Left forelimb (tissue), 1 donor: ENCODE measurements at regions not wholly inside any gene's neighbourhood (a gene's known extent, or its start where the extent isn't known, plus 50 kb on each side); places are given as distances from the start of the nearest gene placed in this dataset.

Experiments
- DNase-seq: peaks from one replicate; pipeline ENCODE4 v3.0.0-alpha.2; 2018; ENCODE audit warnings: low spot score

DNA sequence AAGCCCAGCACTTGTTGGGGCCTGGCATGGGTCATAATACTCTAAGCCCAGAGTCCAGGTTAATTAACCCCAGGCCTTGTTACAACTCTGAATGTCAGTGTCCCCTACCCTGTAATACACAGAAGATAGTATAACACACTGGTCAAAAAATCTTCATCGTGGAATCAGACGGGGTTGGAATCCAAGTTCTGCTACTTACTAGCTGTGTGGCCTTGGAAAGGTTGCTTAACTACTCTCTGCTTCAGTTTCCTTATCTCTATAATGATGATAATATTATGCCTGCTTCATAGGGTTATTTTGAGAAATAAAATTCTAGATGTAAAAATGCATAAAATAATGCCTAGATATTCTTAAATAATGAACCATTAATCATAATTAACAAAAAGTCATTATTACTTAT, 77.8 kb upstream of the CTTNBP2NL start:
- DNase-seq: peak; percentile 40

DNA sequence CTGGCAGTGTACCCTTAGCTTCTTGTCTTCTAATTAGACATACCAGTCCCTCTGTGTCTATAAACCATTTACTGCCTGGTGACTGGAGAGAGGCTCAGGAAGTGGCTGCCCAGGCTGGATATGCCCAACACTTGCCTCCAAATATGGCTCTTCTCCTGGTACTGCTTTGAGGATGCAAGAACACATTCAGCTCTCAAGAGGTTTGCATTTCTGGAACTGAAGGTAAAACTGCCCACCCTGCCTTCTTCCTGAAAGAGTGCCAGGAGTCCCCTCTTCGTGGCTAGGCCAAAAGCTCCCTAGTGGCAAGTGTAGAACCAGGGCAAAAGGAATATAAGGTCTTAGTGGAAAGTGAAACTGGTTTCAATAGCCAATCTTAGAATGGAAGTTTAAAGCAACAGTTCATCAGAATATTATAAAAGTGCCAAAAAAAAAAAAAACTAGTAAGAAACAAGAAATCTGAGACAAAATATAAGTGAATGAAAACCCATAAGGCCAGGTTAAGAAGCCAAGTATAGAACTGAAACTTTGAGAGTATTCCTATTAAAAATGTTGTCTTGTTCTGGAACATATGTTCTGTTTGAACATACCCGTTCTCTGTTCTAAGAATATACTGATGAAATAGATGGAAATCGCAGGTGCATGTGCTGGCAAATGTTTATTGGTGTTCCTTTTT, 77.2 kb upstream of the CTTNBP2NL start:
- peak; percentile 41 for DNase-seq

DNA sequence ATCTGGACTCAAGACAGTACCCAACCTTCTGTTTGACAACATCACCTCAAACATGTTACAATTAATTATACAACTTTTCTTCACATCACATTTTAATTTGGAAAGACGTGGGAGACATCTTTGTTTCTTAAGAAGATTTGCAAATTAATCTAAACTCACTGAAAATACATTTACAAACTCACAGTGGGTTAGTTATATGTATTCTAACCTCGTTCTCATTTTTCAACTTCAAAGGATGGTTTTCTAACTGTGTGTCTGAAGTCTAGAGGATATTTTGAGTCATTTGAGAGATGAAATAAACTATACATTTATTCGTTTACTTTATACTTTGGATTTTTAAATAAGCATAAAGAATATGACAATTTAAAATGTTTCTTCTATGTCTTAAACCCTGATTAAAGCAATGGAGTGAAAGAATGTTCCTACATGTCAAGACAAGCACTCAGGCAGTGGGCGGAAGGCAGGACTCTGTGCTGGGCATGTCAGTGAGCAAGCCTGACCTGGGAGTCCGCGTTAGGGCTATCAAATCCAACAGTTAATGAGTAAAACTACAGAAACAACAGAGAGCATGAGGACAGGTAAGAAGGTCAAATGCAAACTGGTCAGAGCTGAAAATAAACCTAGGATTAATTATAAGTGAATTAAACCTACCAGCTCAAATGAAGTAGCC, 76.5 kb upstream of the CTTNBP2NL start:
- DNase-seq: peak; percentile 49

DNA sequence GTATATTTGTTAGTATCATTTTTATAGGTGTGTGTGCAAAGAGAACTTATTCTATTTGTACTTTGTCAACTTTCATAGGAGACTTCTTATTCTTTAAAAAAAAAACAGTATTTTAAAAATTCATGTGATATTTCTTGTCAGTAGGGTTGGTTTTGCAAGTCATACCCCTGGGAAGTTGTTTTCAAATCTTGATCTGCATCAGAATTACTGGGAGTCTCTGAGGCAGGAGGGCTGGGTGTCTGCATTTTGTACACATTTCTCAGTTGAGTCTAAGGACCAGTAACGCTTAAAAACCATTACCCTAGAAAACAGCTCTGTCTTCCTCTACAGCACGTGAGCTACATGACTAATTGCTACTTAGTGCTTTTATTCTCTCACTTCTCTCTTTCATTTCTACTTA, 76.0 kb upstream of the CTTNBP2NL start:
- DNase-seq: no peak

DNA sequence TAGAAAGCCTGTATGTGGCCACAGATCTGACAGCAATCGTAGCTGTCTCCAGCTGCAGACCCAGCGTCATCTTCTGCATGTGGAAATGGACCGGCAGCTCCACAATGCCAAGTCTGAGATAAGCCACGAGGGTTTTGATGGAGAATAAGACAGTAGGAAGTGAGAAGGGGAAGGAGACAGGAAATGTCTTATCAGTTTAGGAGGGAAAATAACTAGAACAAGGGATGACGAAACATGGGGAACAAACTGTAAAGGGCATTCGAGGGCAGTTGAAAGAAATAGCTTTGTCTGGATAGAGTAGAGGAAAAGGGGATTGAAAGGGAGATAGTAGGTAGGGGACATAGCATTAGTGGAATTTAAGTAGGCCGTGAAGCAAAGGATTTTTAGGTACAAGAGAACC, 74.0 kb upstream of the CTTNBP2NL start:
- DNase-seq: peak; percentile 17

DNA sequence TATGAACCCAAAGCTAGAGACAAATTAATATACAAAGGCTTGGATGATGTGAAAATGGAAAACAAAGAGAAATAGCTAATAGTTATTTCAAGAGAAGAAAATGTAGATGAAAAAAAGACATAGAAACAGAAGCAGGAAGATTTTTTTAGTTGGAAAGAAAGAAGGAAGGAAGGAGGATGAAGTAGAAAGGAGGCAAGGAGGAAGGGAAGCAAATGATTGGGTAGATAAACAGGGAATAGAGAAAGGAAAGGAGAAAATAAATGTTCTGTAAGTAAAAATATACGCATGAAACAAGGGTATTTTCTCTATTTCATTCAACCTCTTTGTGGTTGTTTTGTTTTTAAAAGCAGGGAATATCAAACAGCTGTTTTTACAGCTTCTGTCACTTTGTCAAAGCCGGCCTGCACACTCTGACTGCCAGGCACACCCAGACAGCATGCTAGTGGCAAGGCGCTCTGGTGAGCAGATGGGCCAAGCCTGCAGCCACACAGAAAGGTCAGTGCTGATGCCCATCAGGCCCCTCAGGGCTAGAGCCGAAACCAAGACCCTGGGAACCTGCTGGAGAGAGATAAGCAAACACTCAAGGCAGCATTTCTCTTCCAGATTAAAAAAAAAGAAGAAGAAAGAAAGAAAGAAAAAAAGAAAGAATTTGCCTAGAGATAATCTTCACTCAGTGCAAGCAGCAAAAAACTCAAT, 72.9 kb upstream of the CTTNBP2NL start:
- peak; percentile 48 for DNase-seq

DNA sequence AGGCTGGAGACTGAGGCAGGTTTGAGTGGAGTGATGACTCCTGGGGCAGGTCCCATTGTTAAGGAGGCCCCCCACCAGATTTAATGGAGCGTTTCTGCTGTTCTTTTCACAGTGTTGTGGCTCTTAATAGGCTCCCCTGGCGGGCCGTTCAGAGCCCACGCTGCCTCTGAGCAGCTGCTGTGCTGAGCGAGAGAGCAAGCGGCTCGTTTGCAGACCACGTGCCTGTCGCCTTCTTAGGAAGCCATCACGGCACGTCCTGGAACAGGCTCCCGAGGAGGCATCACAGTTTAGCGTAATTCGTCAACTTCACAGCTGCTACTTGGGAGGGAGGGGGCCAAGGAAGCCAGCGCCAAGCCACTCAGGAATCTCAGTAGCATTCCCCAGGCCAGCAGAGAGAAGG, 70.5 kb upstream of the CTTNBP2NL start:
- peak; percentile 70 for DNase-seq

DNA sequence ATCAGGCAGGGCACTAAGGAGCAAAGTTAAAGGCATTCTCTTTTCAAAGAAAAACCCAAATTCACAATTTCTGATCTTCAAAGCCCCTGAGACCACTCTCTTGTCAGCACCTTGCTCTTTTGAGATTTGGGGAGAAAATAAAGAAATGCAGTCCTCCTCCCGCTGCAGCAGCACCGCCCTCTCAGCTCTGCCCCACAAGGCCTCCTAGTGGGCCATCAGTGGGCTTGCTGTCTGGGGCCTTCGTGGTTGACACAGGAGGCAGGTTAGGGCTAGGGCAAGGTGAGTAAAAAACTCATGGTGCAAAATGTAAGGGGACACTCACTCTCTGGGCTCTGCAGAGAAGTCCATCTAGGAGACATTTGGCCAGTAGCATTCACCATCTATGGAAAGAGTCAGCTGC, 67.4 kb upstream of the CTTNBP2NL start:
- DNase-seq: peak; percentile 14

DNA sequence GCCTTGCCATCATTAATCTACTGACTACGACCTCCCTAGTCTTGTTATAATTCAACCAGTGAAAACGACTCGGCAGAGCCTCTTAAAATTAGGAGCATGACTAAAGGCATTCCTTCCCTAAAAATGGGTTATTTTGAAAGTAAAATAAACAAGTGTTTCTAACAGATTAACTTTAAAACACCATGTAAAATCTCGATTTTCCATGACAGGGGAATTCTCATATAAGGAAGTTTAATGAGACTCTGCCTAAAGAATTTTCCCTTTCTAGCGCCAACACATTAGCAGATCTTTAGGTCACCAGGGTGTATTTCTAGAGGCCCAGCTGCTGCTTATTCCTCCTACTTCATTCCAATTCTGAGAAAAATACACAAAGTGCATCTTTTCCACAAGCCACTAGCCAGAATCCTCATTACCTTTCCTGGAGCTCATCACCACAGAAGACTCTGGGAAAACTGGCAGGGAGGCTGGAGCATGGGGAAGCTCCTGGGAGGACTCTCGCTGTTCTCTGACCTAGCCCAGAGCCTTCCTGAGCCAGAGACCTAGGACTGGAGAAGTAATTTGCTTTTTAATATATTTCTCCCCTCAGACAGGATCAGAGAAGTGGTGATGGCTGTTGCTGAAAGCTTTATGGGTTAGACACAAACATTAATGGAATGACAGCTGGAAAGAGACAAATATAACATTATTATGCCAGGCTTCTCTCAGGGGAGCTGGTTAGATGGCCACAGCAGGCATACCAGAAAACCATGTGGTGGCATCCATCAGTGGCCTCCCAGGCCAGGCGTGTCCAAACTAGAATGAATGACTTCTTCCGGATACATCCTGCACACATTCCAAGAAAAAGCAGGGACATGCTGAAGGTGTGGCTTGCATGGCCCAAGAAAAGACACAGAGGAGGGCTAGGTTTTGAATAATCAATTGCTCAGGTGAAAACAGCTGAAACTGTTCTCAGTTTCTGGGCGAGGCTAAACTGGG, 63.6 kb upstream of the CTTNBP2NL start:
- peak; percentile 63 for DNase-seq

DNA sequence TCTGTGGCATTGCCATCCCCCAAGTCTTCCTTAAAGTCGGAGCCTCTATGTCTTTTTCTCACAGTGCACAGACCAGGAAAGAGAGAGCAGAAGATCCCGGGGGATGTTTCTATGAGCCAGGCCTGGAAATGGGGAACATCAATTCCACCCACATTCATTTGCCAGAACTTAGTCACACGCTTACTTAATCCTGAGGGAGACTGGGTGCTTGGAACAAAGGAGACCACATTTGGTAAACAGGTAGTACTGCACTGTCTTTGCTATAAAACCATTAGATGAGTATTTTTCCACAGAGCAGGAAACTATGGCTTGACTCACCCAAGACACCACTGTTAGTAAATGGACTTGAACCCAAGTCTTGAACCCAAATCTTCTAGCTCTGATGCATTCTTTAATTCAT, 60.7 kb upstream of the CTTNBP2NL start:
- DNase-seq: no peak

DNA sequence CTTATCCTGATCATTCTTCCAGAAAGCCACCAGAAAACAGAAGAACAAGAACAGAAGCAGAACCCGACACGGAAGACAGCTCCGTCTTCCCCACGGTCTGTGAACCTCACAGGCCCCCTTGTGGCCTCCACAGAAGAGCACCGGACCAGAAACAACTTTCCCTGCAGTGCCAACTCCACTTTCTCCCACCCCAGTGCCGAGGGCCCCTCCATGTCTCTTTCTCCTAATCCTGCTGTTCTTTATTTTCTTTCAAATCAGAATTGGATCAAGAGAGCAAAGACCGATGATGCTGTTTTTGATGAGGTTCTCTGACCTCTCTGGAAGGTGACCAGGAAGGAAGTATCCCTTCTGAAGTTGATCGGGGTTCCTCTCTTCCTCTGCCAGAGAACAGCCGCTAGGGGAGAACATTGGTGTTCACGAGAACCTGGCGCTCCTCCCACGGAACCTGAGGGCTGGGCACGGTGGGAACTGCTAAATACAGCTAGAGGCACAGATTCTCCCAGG, 58.9 kb upstream of the CTTNBP2NL start:
- DNase-seq: peak; percentile 51

DNA sequence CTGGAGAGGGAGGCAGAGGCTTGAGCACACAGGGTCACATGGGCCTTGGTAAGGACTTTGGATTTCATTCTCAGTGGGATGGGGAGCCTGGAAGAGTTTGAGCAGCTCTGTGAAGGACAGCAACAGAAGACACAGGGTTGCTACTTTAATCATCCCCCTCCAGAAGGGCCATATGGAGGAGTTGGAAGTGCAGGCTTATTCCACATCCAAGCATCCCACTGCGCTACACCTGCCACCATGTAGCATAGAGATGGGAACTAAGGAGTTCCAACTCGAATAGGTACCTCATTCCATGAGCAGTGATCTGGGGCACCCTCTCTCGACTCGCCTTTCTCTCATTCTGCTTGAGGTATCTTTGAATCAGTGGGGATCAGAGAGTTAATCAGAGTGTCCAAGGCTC, 54.0 kb upstream of the CTTNBP2NL start:
- no peak for DNase-seq

DNA sequence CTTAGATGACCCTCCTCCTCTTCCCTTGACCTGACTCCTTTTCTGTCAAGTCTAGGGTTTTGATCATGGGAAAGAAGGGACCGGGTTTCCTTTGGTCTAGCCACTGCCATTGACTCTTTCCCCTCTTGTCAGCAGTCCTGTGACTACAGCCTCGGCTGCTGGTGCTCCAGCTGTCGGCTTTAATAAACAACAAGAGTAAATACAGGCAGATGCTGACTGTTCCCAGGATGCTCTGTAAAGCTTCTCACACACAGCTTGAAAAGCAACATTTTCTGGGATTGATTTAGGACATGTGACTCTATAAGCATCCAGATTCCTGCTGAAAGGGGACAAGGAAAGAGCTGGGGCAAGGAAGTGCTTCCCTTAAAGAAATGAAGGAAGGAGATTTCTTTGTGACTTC, 53.5 kb upstream of the CTTNBP2NL start:
- DNase-seq: no peak

DNA sequence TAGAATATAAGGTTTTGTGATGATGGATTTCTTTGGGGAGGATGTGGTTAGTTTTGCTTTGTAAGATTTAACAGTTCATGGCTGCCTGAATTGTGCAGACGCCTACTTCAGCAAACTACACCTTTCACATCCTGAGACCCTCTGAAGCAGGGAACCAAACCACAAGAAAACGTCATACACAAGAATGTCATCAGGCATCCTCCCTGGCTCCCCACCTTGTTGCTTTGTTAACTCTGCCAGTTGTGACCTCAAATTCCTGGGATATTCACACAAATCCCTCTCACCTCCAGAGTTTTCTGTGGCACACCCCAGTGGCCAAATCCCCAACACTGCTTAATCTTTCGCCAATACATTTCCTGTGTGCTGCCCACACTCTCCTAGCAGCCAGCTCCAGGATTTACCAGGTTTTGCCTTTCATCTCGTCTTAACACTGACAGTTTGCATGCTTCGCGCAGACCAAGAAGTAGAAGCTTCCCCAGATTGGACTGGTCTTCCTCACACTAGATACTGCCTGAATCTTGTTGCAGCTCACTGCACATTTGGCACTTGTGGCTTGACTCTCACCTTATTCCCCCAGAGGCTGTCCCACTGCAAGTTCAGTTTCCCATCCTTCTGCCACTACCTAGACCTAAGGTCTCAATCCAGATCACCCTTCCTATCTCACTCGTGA, 51.1 kb upstream of the CTTNBP2NL start:
- no peak for DNase-seq
